Dermis microvascular lymphatic vessel endothelial cell (primary cell): ENCODE measurements at regions not wholly inside any gene's neighbourhood (a gene's known extent, or its start where the extent isn't known, plus 50 kb on each side); places are given as distances from the start of the nearest gene placed in this dataset.
"Not testable (repeated sequence)": the region's sequence is repeated elsewhere in the genome, so short reads cannot be mapped to it uniquely, and the experiment has no call there.

ENCODE experiments used
- DNase-seq, 2 donors: peaks; one replicate each; pipeline versions ENCODE4 v3.0.0 to v3.0.0-alpha.2; 2010; ENCODE audit warnings: low read depth in 2 of 2

GRCh38 chr21:18715606-18716005 lies 312.0 kb upstream of the TMPRSS15 start:
- no peak for DNase-seq

GRCh38 chr21:18716578-18717138 lies 313.1 kb upstream of the TMPRSS15 start:
- no peak for DNase-seq

GRCh38 chr21:18722193-18722592 lies 318.6 kb upstream of the TMPRSS15 start:
- no peak for DNase-seq

GRCh38 chr21:18723171-18723570 lies 319.6 kb upstream of the TMPRSS15 start:
- DNase-seq, result no peak

- DNase-seq, result no peak
These were observed 322.1 kb upstream of the TMPRSS15 start for GRCh38 chr21:18725653-18726052.

GRCh38 chr21:18741954-18742353 lies 338.4 kb upstream of the TMPRSS15 start:
- no peak for DNase-seq

GRCh38 chr21:18743531-18743930 lies 339.9 kb upstream of the TMPRSS15 start:
- no peak for DNase-seq

- DNase-seq, result no peak
These were observed 341.3 kb upstream of the TMPRSS15 start for GRCh38 chr21:18744840-18745239.

GRCh38 chr21:18752894-18753293 lies 349.3 kb upstream of the TMPRSS15 start:
- DNase-seq, result not testable (repeated sequence)

GRCh38 chr21:18756272-18756671 lies 352.7 kb upstream of the TMPRSS15 start:
- DNase-seq, result not testable (repeated sequence)

- no peak for DNase-seq
These were observed 355.7 kb upstream of the TMPRSS15 start for GRCh38 chr21:18759267-18759666.

GRCh38 chr21:18759751-18760161 lies 356.2 kb upstream of the TMPRSS15 start:
- DNase-seq, result no peak

- no peak for DNase-seq
These were observed 356.7 kb upstream of the TMPRSS15 start for GRCh38 chr21:18760247-18760646.

- DNase-seq, result no peak
These were observed 361.1 kb upstream of the TMPRSS15 start for GRCh38 chr21:18764720-18765119.

GRCh38 chr21:18769599-18769998 lies 366.0 kb upstream of the TMPRSS15 start:
- DNase-seq, result no peak

- DNase-seq, result no peak
These were observed 368.3 kb upstream of the TMPRSS15 start for GRCh38 chr21:18771845-18772380.

GRCh38 chr21:18772404-18772803 lies 368.8 kb upstream of the TMPRSS15 start:
- DNase-seq, result no peak

- DNase-seq, result no peak
These were observed 369.3 kb upstream of the TMPRSS15 start for GRCh38 chr21:18772897-18773296.

- DNase-seq, result no peak
These were observed 373.4 kb upstream of the TMPRSS15 start for GRCh38 chr21:18776936-18777335.

- no peak for DNase-seq
These were observed 379.1 kb upstream of the TMPRSS15 start for GRCh38 chr21:18782721-18783120.

- DNase-seq, result no peak
These were observed 397.9 kb upstream of the TMPRSS15 start for GRCh38 chr21:18801468-18801867.

GRCh38 chr21:18803624-18804023 lies 400.0 kb upstream of the TMPRSS15 start:
- DNase-seq, result no peak

GRCh38 chr21:18810136-18810535 lies 406.6 kb upstream of the TMPRSS15 start:
- DNase-seq, result no peak

- no peak for DNase-seq
These were observed 408.7 kb upstream of the TMPRSS15 start for GRCh38 chr21:18812308-18812707.
